Endothelial cell of umbilical vein (primary cell): ENCODE measurements at regions not wholly inside any gene's neighbourhood (a gene's known extent, or its start where the extent isn't known, plus 50 kb on each side); places are given as distances from the start of the nearest gene placed in this dataset.

ENCODE experiments used
- EZH2 ChIP-seq: IDR thresholded peaks from 2 replicates; pipeline ENCODE4 v1.6.1; 2012; ENCODE audit warnings: borderline replicate concordance, low read depth, mild to moderate bottlenecking, moderate library complexity, low read length, inconsistent platforms; ENCODE audit not compliant: severe bottlenecking
- FOS ChIP-seq: IDR thresholded peaks from 2 replicates; pipeline ENCODE4 v1.6.1; 2011; ENCODE audit warnings: mild to moderate bottlenecking, low read length, moderate library complexity, borderline replicate concordance; ENCODE audit not compliant: insufficient read depth
- GATA2 ChIP-seq: IDR thresholded peaks from 2 replicates; pipeline ENCODE4 v1.7.0; 2011; ENCODE audit warnings: low read depth, mild to moderate bottlenecking, moderate library complexity, mixed read lengths, low read length; ENCODE audit not compliant: insufficient read length, insufficient read depth
- POLR2A ChIP-seq: IDR thresholded peaks from 2 replicates; pipeline ENCODE4 v1.6.1; 2012; ENCODE audit warnings: low read depth, mild to moderate bottlenecking, control low read depth, low read length
- TF ChIP-seq, protein P1 (sequence below), 2 donors: IDR thresholded peaks; 1 replicate in 1 of 2; 2 replicates in 1 of 2; pipeline ENCODE4 v1.5.1; 2011; ENCODE audit warnings: low read length in 2 of 2, mild to moderate bottlenecking in 2 of 2, moderate library complexity in 2 of 2, control low read depth in 1 of 2, inconsistent platforms in 1 of 2, low read depth in 1 of 2; ENCODE audit not compliant: insufficient read depth in 1 of 2; ENCODE audit errors: extremely low read depth in 1 of 2
- TF ChIP-seq, protein P2 (sequence below): IDR thresholded peaks from 2 replicates; pipeline ENCODE4 v1.6.1; 2011; ENCODE audit not compliant: insufficient read depth, insufficient read length

DNA sequence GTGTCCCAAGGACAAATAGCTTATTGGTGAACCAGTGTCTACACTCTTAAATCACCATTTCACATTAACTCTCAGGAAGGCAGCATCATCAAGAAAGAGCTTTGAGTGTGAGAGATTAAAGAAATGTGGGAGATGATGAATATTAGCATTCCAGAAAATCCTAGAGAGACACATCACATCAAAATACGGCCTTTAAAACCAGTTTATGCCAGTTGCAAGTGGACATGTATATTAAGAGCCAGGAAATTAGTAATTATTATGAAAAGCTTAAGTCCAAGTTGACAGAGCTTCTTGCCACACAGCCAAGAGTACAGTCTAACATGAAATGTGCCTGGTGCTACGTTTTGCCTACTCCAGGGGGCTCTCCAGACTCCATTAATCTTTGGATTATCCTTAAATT lies 503.0 kb upstream of the BOD1L1 start:
- TF ChIP-seq EZH2 (no peak), POLR2A (no peak), FOS (no peak), GATA2 (no peak)
- TF ChIP-seq, protein P1, sequence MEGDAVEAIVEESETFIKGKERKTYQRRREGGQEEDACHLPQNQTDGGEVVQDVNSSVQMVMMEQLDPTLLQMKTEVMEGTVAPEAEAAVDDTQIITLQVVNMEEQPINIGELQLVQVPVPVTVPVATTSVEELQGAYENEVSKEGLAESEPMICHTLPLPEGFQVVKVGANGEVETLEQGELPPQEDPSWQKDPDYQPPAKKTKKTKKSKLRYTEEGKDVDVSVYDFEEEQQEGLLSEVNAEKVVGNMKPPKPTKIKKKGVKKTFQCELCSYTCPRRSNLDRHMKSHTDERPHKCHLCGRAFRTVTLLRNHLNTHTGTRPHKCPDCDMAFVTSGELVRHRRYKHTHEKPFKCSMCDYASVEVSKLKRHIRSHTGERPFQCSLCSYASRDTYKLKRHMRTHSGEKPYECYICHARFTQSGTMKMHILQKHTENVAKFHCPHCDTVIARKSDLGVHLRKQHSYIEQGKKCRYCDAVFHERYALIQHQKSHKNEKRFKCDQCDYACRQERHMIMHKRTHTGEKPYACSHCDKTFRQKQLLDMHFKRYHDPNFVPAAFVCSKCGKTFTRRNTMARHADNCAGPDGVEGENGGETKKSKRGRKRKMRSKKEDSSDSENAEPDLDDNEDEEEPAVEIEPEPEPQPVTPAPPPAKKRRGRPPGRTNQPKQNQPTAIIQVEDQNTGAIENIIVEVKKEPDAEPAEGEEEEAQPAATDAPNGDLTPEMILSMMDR (IDR thresholded peaks at IDR 0.05; ENCODE audit: extremely low read depth in 1 of 2, insufficient read depth in 1 of 2, low read depth in 1 of 2, low read length in 2 of 2) = no peak
- TF ChIP-seq, protein P2, sequence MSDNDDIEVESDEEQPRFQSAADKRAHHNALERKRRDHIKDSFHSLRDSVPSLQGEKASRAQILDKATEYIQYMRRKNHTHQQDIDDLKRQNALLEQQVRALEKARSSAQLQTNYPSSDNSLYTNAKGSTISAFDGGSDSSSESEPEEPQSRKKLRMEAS = no peak
